HG03139 (cell line): ENCODE measurements at regions not wholly inside any gene's neighbourhood (a gene's known extent, or its start where the extent isn't known, plus 50 kb on each side); places are given as distances from the start of the nearest gene placed in this dataset.

ENCODE experiments used
- ATAC-seq: cut with Tn5 transposase; IDR thresholded peaks from one replicate; pipeline ENCODE4 v1.9.1; 2021; ENCODE audit not compliant: unreplicated experiment

- no peak for ATAC-seq
Measured at GRCh38 chr5:121793791-121794190, 57.9 kb upstream of the FTMT start.

DNA sequence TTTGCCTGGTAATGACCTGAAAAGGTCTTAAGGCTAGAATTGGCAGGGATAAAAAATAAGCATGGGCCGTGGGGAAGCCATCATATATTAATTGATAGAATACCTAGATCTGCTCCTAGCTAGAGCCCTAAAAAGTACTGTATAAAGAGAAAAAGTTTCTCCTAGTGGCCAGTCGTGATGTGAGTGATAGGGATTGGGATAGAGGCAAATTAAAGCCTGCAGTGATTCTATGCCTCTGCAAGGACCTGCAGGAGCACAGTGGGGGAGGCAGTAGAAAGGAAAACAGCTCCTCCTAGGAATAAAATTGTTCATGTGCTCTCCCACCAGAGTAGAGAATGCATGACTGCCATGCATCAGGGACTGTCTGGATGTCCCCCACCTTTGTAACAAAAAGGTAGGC is 56.2 kb upstream of the FTMT start:
- no peak for ATAC-seq

GRCh38 chr5:121797681-121798518 is 53.8 kb upstream of the FTMT start:
- ATAC-seq = no peak
